HEK293T (cell line): ENCODE measurements at regions not wholly inside any gene's neighbourhood (a gene's known extent, or its start where the extent isn't known, plus 50 kb on each side); places are given as distances from the start of the nearest gene placed in this dataset.

ENCODE experiments used
- L3MBTL2 ChIP-seq: fragments of 450-650 bp; conservative IDR thresholded peaks from 2 replicates; pipeline ENCODE4 v1.6.1; 2016; ENCODE audit warnings: mild to moderate bottlenecking
- SUZ12 ChIP-seq: fragments of 450-650 bp; IDR thresholded peaks from 2 replicates; pipeline ENCODE4 v1.6.1; 2016; ENCODE audit warnings: mild to moderate bottlenecking

GRCh38 chr13:50448535-50448998 is 394.9 kb downstream of the DLEU7 start:
- TF ChIP-seq L3MBTL2: no peak
- TF ChIP-seq SUZ12: no peak
